GM18499 (cell line): ENCODE measurements at regions not wholly inside any gene's neighbourhood (a gene's known extent, or its start where the extent isn't known, plus 50 kb on each side); places are given as distances from the start of the nearest gene placed in this dataset.

Source experiments
- ATAC-seq: cut with Tn5 transposase; IDR thresholded peaks from one replicate; pipeline ENCODE4 v1.9.1; 2021; ENCODE audit warnings: moderate number of reproducible peaks; ENCODE audit not compliant: insufficient read depth, unreplicated experiment

GRCh38 chr2:204174034-204174433 lies 237.5 kb downstream of the ICOS start:
- no peak for ATAC-seq

DNA sequence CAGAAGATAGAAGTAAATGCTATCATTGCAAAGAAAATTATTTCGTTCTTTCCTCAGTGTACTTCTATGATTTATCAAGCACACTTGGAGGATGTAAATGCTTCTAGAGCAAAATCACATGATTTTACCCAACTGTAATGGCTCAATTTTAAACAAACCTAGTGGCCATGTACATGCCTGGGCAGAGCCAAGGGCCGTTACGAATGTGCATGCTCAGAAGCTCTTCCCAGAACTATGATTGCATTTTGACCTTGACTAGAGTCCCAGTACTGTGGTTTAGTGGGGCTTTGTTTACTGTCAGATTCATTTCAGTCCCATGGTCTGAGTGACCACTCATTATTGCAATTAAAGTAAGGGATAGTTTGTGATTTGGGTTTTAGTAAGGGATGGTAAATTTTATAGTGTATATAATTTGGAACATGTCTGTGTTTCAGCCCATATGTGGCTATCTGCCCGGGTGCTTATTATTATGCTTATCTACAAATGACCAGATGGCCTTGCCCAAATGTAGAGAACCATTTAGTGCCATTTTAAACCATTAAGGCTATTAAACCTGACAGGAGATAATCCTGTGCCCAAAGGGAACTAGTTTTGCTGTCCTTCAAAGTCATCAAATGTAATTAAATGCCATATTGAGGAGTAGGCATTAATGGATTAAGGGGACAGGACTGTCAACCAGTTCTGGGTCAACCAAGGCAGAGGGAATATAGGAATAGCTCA lies 239.1 kb downstream of the ICOS start:
- ATAC-seq = no peak

DNA sequence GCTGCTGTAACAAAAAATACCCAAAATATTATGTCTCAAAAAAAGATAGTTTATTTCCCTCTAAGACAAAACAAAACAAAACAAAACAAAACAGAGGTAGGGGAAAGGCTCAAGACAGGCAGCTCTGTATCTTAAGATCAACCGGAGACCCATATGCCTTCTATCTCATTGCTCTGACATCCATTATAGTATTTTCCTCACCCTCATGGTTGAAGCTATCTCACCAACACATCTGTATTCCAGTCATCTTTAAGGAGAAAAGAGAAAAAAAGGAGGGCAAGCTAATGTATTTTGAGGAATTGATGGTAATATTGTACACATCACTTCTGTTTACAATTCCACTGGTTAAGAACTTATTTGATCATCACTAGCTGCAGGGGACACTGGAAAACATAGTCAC lies 239.7 kb downstream of the ICOS start:
- ATAC-seq = no peak

- no peak for ATAC-seq
These were observed 240.9 kb downstream of the ICOS start for GRCh38 chr2:204177251-204177976.

GRCh38 chr2:204177977-204178522 lies 241.5 kb downstream of the ICOS start:
- ATAC-seq = no peak

DNA sequence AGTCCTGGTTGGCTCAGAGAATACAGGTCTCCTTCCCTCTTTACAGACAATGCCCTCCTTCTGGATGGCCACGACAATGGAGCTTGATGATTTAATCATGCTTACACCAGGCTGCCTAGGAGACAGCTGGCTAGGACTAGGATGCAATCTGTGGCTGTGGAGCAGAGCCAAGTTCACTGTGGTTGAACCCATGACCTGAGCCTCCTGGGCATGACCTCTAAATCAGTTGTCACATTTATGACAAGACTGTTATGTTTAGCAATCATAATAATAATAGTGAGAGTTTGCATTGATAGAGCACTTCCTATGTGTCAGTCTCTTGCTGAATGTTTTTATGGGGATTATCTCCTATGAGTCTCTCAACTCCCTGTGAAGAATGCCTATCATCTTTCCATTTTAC lies 244.1 kb downstream of the ICOS start:
- ATAC-seq = no peak

DNA sequence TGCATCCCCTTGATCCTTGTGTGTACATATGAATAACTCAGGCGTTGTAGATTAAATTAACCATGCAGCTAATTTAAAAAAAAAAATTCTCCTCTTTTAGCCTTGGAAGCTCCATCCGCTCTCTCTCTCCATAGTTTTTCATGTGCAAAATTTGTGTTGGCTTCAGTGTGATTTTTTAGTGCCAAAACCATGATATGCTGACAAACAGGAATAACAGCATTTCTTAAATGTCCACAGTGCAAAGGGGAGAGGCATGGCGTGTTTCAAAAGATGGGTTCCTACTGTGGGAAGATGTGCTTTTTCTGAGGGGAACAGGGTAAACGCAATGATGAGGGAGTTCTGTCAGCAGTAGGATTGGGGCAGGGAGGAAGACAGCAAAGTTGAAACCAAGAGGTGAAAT lies 247.0 kb downstream of the ICOS start:
- no peak for ATAC-seq

DNA sequence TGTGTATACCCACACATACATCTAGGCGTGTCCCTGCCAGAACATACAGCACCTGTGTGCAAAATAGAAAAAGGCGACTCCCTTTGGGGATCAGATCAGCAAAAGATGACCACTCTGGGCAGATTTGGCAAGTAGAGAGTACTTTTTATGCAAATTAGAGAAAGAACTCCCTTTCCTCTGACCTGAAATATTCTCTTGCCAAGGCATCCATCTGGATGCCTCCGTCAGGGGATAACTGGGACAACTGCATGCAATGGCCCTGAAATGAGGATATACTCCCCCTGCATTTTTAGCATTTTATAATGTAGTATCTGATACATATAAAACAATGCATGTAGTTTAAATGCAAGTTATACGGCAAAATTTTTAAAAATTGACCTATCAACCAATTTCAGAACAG lies 247.7 kb downstream of the ICOS start:
- no peak for ATAC-seq

DNA sequence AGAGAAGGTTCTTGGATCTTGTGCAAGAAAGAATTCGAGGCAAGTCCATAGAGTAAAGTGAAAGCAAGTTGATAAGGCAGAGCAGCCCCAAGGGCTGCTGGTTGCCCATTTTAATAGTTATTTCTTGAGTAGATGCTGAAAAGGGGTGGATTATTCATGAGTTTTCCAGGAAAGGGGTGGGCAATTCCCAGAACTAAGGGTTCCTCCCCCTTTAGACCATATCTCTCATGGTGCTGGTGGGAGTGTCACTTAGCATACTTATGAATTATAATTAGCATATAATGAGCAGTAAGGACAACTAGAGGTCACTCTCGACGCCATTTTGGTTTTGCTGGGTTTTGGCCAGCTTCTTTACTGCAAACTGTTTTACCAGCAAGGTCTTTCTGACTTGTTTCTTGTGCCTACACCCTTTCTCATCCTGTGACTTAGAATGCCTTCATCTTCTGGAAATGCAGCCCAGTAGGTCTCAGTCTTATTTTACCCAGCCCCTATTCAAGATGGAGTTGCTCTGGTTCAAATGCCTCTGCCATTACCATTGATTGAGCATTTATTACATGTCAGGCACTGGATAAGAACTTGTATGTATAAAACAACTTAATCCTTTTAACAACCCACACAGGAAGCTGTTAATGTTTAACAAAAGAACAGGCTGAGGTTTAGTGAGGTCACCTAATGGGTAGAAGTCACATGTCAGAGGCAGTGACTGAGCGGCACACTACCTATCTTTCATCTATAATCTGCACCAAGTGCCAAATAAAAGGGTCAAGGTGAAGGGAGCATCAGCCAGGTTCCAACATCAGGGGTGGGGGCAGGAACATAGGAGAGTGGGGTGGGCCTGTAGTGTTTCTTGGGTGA lies 250.9 kb downstream of the ICOS start:
- no peak for ATAC-seq

- no peak for ATAC-seq
These were observed 255.0 kb downstream of the ICOS start for GRCh38 chr2:204191574-204191973.

DNA sequence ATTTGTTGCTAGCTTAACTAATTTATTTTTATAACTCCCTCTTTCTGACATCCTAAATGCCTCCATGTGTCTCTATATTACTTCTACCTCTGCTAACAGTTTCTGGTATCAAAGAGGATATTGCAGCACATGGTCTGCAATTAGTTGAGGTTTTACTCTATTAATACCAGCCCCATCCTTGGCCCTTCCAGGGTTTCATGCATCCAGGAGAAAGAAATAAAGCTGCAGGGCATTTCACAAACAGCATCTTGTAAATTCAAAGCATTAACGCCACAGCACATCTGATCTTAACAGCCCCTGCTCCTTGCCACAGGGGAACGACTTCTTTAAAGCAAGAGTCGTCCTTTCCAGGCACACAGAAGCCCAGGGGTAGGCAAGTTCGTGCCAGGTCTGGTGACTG lies 258.9 kb downstream of the ICOS start:
- no peak for ATAC-seq

- ATAC-seq = no peak
These were observed 260.9 kb downstream of the ICOS start for GRCh38 chr2:204197336-204198005.

DNA sequence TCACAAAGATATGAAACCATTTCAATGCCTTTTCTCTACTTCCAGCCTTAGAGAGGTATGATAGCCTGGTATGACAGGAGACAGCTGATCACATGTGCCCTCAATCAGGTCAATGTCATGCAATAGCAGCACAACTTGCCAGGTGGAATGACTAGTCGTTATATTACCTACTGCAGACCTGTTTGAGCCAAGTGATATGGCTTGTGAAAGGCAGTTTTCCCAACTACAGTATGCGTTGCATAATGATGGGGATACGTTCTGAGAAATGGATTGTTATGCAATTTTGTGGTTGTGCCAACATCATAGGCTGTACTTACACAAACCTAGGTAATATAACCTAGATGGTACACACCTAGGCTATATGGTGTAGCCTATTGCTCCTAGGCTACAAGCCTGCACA lies 262.8 kb downstream of the ICOS start:
- ATAC-seq = no peak

DNA sequence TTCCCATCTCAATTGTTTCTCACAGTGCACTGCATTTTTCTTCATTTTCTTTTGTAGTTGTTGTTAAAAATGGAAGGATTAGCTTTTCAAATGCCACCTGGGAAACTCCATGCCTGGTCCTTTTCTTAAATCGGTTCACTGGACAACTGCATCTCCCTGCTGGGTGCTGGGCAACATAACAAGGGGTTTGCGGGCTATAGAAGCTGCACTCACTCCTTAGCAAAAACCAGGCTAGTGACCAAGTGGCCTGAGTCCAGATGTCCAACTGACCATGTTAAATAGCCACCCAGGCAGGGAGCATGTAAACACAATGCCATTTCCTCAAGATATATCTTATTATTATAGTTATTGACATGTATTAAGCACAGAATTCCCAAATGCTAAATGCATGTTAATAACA lies 264.9 kb downstream of the ICOS start:
- no peak for ATAC-seq

GRCh38 chr2:204202253-204202652 lies 265.7 kb downstream of the ICOS start:
- ATAC-seq = no peak

DNA sequence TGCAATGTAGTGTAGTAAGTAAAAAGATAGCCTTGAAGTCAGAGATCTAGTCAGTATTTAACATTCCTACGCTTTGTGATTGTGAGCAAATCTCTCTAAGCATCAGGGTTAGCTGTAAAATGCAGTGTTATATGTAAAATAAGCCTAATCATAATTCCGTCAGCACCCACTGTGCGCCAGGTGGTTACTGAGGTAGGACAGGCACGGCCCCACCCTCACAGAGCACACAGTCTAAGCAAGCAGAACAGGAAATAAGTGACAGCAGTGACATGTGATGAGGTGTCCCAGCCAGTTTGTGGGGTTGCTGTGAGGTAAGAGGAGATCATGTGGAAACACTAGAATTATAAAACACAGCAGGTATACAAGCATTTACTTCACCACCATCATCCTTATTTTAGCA lies 267.1 kb downstream of the ICOS start:
- ATAC-seq = no peak

GRCh38 chr2:204205082-204205481 lies 268.5 kb downstream of the ICOS start:
- ATAC-seq = no peak

GRCh38 chr2:204205538-204205937 lies 269.0 kb downstream of the ICOS start:
- no peak for ATAC-seq

DNA sequence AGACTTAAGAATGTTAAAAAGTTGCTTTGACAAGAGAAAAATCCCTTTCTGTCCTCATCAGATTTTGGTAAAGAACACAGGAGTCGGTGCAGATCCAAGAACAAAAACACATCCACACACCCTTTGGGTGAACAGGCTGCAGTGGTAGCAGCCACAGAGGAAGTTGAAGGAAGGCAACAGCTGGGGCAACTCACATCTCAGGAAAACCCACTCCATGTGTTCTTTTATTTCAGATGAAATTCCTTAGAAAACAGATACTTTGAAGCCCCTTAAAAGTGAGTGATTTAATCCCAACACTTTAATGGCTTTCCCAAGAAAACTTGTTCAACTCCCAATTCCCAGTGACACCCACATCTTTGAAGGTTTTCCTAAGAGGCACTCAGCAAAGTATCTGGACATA lies 271.3 kb downstream of the ICOS start:
- no peak for ATAC-seq

GRCh38 chr2:204213588-204213987 lies 277.0 kb downstream of the ICOS start:
- no peak for ATAC-seq
